Prostate gland (tissue), 2 donors: ENCODE measurements at regions not wholly inside any gene's neighbourhood (a gene's known extent, or its start where the extent isn't known, plus 50 kb on each side); places are given as distances from the start of the nearest gene placed in this dataset.

Experiments used
- CTCF ChIP-seq, 4 experiments: fragments of 200-600 bp in 2 of 4; fragments of 450-650 bp in 2 of 4; sonication (generic) in 2 of 4; IDR thresholded peaks; 1 replicate in 3 of 4; 2 replicates in 1 of 4; pipeline ENCODE4 v1.5.1; 2016 to 2019; ENCODE audit warnings: antibody characterized with exemption in 4 of 4, mild to moderate bottlenecking in 2 of 4, moderate library complexity in 2 of 4
- POLR2A ChIP-seq: fragments of 450-650 bp; IDR thresholded peaks from one replicate; pipeline ENCODE4 v1.6.1; 2016; ENCODE audit warnings: antibody characterized with exemption, mild to moderate bottlenecking

GRCh38 chr22:49087198-49087597 lies 740.5 kb downstream of the BRD1 start:
- no peak for TF ChIP-seq POLR2A
- TF ChIP-seq CTCF (IDR thresholded peaks at IDR 0.05): no peak
